PC-9 (cell line): ENCODE measurements at regions not wholly inside any gene's neighbourhood (a gene's known extent, or its start where the extent isn't known, plus 50 kb on each side); places are given as distances from the start of the nearest gene placed in this dataset.

Experiments
- BruUV-seq: library from RNA; stranded (reverse); fragments of 400-500 nt; replicated peaks from 2 replicates; lab custom pipeline; 2021; lab: Mats Ljungman, UMichigan
- CTCF ChIA-PET: fragments of 300-600 bp; sonication (Branson Sonifier 250); formaldehyde crosslinking; loops from one replicate; lab custom pipeline; 2022; ENCODE audit warnings: antibody characterized with exemption; lab: Charles Lee
- POLR2A ChIA-PET: fragments of 300-600 bp; sonication (Branson Sonifier 250); formaldehyde crosslinking; loops from one replicate; lab custom pipeline; 2022; ENCODE audit warnings: antibody characterized with exemption; ENCODE audit not compliant: unreplicated experiment; lab: Charles Lee
- DNase-seq, 2 experiments: peaks; one replicate each; pipeline versions ENCODE4 v3.0.0 to v3.0.0-alpha.2; 2015 to 2022; ENCODE audit warnings: mixed read lengths in 1 of 2
- H2AFZ ChIP-seq: fragments of 200-600 bp; sonication (generic); 2 replicates; pipeline ENCODE4 v1.8.1; 2017; ENCODE audit warnings: antibody characterized with exemption
- H3F3A ChIP-seq: fragments of 200-600 bp; sonication (generic); 2 replicates; pipeline ENCODE4 v1.8.1; 2017; ENCODE audit warnings: antibody characterized with exemption, mild to moderate bottlenecking, low read depth; ENCODE audit not compliant: insufficient read depth
- H3K27ac ChIP-seq: fragments of 200-600 bp; sonication (generic); 2 replicates; pipeline ENCODE4 v1.6.1; 2016; ENCODE audit warnings: mixed run types
- H3K27me3 ChIP-seq: fragments of 200-600 bp; sonication (generic); 2 replicates; pipeline ENCODE4 v1.6.1; 2016; ENCODE audit warnings: low read depth, mixed run types; ENCODE audit not compliant: insufficient read depth
- H3K36me3 ChIP-seq: fragments of 200-600 bp; sonication (generic); 2 replicates; pipeline ENCODE4 v1.6.1; 2016; ENCODE audit warnings: low read depth, mixed run types
- H3K4me1 ChIP-seq: fragments of 200-600 bp; sonication (generic); replicated peaks from 2 replicates; pipeline ENCODE4 v1.6.1; 2016; ENCODE audit warnings: mixed run types; ENCODE audit not compliant: insufficient read depth
- H3K4me2 ChIP-seq: fragments of 200-600 bp; sonication (generic); 2 replicates; pipeline ENCODE4 v1.6.1; 2017; ENCODE audit warnings: mixed run types
- H3K4me3 ChIP-seq: fragments of 200-600 bp; sonication (generic); 2 replicates; pipeline ENCODE4 v1.6.1; 2016; ENCODE audit warnings: mixed run types
- H3K79me2 ChIP-seq: fragments of 200-600 bp; sonication (generic); 2 replicates; pipeline ENCODE4 v1.6.1; 2017; ENCODE audit warnings: low read depth, mixed run types
- H3K9me2 ChIP-seq: fragments of 200-600 bp; sonication (generic); 2 replicates; pipeline ENCODE4 v1.8.1; 2017; ENCODE audit warnings: mild to moderate bottlenecking; ENCODE audit not compliant: insufficient read depth
- H3K9me3 ChIP-seq: fragments of 200-600 bp; sonication (generic); 2 replicates; pipeline ENCODE4 v1.8.1; 2016; ENCODE audit warnings: low read depth; ENCODE audit not compliant: insufficient read depth
- H4K20me1 ChIP-seq: fragments of 200-600 bp; sonication (generic); 2 replicates; pipeline ENCODE4 v1.8.1; 2017; ENCODE audit not compliant: insufficient read depth
- EZH2 ChIP-seq: fragments of 200-600 bp; sonication (generic); IDR thresholded peaks from 2 replicates; pipeline ENCODE4 v1.8.0; 2017; ENCODE audit warnings: antibody characterized with exemption, low read depth
- intact Hi-C: fragments of 100-400 bp; cut with micrococcal nuclease; formaldehyde crosslinking; loops from one replicate; pipeline ENCODE4 v1.10.0; 2022; ENCODE audit not compliant: unreplicated experiment
- TF ChIP-seq, protein P1 (sequence below): fragments of 200-600 bp; sonication (generic); conservative IDR thresholded peaks from 2 replicates; pipeline ENCODE4 v1.6.1; 2017; ENCODE audit warnings: mixed run types, antibody characterized with exemption, mild to moderate bottlenecking, moderate library complexity

DNA sequence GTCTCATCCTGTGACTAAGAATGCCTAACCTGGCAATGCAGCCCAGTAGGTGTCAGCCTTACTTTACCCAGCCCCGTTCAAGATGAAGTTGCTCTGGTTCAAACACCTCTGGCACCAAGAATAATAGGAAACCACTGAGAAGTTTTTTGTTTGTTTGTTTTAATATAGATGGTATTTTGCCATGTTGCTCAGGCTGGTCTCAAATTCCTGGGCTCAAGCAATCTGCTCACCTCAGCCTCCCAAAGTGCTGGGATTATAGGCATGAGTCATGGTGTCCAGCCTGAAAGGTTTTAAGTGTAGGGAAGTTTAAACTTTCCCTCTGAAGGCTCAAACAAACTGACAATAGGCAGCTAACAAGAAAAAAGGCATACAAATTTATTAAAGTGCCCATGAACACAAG lies 51.2 kb upstream of the ABCC4 start:
- Histone ChIP-seq H3K79me2 (no peaks in the 10 kb centered on the region), H3K36me3 (no peaks in the 10 kb centered on the region), H3K4me2 (peak overlapping the region; percentile 8), H3K4me3 (no peak overlapping the region), H3K4me1 (peaks cover 14% of the 10 kb centered on the region), H3K9me2 (no peaks in the 10 kb centered on the region), H2AFZ (0 out of 2 replicates have a peak overlapping the region, but pooled peaks have one; percentile 31), H3K9me3 (no peaks in the 10 kb centered on the region), H3F3A (peaks cover 14% of the 10 kb centered on the region; the same call in 1 of the 2 replicates), H4K20me1 (no peaks in the 10 kb centered on the region), H3K27me3 (no peaks in the 10 kb centered on the region), H3K27ac (no peak overlapping the region)
- intact Hi-C loops, result loop anchor here (1.0 kb wide), 1 partner anchor 28 kb away; no protein-coding TSS in a partner anchor
- ChIA-PET POLR2A (no interaction called here), CTCF (interaction anchor here (0.5 to 0.6 kb wide), 2 partner anchors 27 to 160 kb away, joined by 4 to 8 read pairs; no protein-coding TSS in a partner anchor)
- no peak for TF ChIP-seq EZH2
- TF ChIP-seq, protein P1, sequence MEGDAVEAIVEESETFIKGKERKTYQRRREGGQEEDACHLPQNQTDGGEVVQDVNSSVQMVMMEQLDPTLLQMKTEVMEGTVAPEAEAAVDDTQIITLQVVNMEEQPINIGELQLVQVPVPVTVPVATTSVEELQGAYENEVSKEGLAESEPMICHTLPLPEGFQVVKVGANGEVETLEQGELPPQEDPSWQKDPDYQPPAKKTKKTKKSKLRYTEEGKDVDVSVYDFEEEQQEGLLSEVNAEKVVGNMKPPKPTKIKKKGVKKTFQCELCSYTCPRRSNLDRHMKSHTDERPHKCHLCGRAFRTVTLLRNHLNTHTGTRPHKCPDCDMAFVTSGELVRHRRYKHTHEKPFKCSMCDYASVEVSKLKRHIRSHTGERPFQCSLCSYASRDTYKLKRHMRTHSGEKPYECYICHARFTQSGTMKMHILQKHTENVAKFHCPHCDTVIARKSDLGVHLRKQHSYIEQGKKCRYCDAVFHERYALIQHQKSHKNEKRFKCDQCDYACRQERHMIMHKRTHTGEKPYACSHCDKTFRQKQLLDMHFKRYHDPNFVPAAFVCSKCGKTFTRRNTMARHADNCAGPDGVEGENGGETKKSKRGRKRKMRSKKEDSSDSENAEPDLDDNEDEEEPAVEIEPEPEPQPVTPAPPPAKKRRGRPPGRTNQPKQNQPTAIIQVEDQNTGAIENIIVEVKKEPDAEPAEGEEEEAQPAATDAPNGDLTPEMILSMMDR, result peak; percentile 34; the same call in 1 of the 2 replicates
- no TSS peak for BruUV-seq
- peak; percentile 29 to 85 for DNase-seq

DNA sequence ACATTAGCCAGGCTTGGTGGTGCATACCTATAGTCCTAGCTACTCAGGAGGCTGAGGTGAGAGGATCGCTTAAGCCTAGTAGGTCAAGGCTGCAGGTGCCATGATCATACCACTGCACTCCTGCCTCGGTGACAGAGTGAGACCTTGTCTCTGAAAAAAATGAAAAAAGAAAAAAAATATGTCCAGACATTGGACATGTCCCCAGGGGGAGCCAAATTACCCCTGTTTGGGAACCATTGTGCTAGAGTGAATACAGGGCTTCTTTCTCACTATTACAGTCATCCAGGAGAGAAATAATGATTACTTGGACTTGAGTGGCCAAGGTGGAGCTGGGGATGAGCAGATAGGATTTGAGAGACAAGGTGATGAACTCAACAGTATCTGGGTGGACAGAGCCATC lies 52.9 kb upstream of the ABCC4 start:
- intact Hi-C loops, result no loop called here
- no TSS peak for BruUV-seq
- Histone ChIP-seq H3K4me2 (no peak overlapping the region), H3K9me2 (no peaks in the 10 kb centered on the region), H3K27ac (no peak overlapping the region), H2AFZ (no peak overlapping the region), H3K9me3 (no peaks in the 10 kb centered on the region), H3K36me3 (no peaks in the 10 kb centered on the region), H3F3A (peaks cover 14% of the 10 kb centered on the region; the same call in 1 of the 2 replicates), H4K20me1 (no peaks in the 10 kb centered on the region), H3K4me1 (peaks cover 14% of the 10 kb centered on the region), H3K79me2 (no peaks in the 10 kb centered on the region), H3K4me3 (no peak overlapping the region), H3K27me3 (no peaks in the 10 kb centered on the region)
- POLR2A ChIA-PET, result no interaction called here
- no peak for DNase-seq
- TF ChIP-seq EZH2, result no peak
- TF ChIP-seq, protein P1, result no peak
- CTCF ChIA-PET, result interaction anchor here (0.6 kb wide), 1 partner anchor 307 kb away, joined by 6 read pairs; no protein-coding TSS in a partner anchor

DNA sequence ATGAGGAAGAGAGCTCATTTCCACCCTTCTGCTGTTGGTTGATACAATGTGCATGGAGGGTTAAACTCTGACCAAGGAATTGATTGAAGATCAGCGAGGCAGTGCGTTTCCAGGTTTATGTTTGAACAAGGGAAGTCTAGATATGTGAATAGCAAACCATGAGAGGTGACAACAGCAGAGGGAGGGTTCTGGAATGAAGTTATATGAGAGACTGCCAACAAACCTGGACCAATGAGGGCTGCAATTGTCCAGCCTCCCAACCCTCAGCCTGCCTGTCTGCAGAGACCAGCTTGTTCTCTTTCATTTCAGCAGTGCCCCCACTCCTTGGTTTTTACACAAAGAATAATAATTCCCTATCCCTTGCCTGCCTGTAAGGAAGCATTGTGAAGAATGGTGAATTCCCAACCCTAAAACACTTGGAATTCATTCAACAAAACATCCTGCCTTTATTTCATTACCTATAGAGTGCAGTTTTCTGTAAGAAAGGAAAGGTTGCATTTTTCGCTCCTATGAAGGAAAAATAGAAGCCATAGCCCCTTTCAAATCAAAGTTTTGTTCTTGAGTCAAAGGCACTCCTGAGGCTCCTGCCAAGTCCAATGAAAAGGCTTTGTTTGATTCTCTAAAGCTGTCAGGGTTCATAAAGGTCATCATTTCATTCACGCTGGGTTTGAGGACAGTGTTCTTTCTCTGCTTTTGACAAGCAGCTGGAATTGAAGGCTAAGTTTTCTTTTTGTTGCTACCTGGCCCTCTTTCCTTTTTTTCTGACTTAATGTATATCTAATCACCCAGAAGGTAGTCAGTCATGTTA lies 53.6 kb upstream of the ABCC4 start:
- Histone ChIP-seq H3K36me3 (no peaks in the 10 kb centered on the region), H3K9me3 (no peaks in the 10 kb centered on the region), H2AFZ (no peak overlapping the region), H3K27ac (no peak overlapping the region), H3F3A (peaks cover 14% of the 10 kb centered on the region; the same call in 1 of the 2 replicates), H3K27me3 (no peaks in the 10 kb centered on the region), H3K4me2 (no peak overlapping the region), H3K4me3 (no peak overlapping the region), H4K20me1 (no peaks in the 10 kb centered on the region), H3K4me1 (peaks cover 14% of the 10 kb centered on the region), H3K79me2 (no peaks in the 10 kb centered on the region), H3K9me2 (no peaks in the 10 kb centered on the region)
- TF ChIP-seq, protein P1, result no peak
- no peak for TF ChIP-seq EZH2
- no TSS peak for BruUV-seq
- DNase-seq, result no peak
- POLR2A ChIA-PET, result no interaction called here
- intact Hi-C loops, result no loop called here
- CTCF ChIA-PET, result interaction anchor here (0.6 kb wide), 1 partner anchor 306 kb away, joined by 6 read pairs; no protein-coding TSS in a partner anchor
